ENCODE measurements at regions not wholly inside any gene's neighbourhood (a gene's known extent, or its start where the extent isn't known, plus 50 kb on each side); places are given as distances from the start of the nearest gene placed in this dataset.
"Not testable (repeated sequence)": the region's sequence is repeated elsewhere in the genome, so short reads cannot be mapped to it uniquely, and the experiment has no call there.

DNA sequence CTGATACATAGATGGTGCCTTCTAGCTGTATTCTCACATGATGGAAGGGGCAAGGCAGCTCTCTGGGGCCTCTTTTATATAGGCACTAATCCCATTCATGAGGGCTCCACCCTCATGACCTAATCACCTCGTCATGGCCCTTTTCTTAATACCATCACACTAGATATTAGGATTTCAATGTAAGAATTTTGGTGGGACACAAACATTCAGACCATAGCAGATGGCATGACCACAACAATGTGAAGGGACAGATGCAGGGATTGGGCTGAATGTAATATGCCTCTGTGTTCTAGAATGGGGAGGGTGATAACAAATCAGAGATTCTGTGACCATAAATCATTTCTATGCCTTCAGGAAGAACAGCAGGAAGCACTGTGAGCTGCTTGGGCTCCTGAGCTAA is 145.8 kb downstream of the LCA5 start:
- no peak for DNase-seq

DNA sequence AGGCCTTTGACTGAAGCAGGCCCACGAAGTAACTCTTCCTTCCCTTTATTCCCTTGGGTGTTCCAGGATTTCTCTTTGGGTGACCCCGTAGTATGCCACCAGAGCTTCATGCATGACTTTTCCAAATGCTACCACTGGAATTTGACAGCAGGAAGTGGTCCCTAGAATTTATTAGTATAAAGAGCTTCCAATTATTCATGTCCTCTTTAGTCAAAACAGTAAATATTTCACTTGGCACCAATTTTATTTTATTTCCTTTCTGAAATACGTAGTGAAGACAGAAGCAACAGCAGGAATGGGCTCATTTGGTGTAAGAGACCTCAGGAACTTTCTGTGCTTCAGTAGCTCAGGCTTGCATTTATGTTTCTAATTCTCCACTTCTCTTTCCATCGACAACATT is 151.3 kb downstream of the LCA5 start:
- no peak for DNase-seq

DNA sequence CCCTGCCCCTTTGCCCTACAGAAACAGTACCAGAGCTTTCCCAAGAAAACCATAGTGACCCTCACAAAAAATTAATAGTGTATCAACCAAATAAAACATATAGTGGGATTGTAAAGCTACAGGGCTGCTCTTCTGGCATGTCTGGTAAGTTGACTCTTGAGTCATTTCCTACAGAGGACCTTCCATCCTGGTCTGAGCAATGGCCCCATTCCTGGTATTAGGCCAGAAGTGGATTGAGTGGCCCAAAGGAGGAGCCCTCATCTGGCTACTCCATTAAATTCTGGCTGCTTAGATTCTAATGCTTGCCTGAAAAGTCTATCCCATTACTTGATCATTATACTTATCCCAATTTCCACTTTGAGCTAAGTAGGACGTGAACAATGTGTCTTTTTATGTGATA is 150.9 kb upstream of the HMGN3 start:
- no peak for DNase-seq

- peak; percentile 63 for DNase-seq
Observed at GRCh38 chr6:79384845-79385244, 150.4 kb upstream of the HMGN3 start.

DNA sequence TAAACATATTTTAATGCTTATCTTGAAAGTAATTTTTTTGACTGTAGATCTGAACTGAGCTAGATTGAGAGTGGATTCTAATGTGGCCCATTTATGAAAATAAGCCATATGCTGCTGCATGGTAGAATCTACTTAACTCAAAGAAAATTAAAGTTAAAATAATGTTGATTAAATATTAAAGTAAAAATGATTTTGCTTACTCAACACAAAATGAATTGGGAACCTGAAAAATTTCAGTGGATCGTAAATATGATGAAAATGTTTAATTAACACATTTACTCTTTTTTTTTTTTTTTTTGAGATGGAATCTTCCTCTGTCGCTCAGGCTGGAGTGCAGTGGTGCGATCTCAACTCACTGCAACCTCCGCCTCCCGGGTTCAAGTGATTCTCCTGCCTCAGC is 144.5 kb upstream of the HMGN3 start:
- no peak for DNase-seq

DNA sequence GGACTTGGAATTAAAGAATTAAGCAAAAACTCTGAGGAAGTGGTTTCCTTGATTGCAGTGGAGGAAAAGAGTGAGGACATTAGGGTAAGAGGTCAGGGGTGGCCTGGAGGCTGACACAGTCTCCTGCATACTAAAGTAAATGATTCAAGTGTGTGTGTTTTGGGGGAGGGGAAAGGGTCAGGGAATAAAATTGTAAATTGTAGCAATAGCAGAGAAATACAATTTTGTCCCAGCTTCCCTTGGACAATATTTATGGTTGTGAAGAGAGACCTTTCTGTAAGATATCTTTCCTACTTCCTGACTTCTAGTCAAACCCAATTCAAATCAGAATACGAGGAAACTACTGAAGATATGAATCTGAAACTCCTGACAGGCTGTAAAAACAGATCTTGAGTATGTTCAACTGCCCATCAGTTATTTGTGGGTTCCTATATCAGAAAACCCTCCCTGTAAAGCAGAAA is 143.4 kb upstream of the HMGN3 start:
- DNase-seq, result no peak

GRCh38 chr6:79377047-79377446 is 142.6 kb upstream of the HMGN3 start:
- DNase-seq, result no peak

GRCh38 chr6:79375635-79376337 is 141.3 kb upstream of the HMGN3 start:
- no peak for DNase-seq

DNA sequence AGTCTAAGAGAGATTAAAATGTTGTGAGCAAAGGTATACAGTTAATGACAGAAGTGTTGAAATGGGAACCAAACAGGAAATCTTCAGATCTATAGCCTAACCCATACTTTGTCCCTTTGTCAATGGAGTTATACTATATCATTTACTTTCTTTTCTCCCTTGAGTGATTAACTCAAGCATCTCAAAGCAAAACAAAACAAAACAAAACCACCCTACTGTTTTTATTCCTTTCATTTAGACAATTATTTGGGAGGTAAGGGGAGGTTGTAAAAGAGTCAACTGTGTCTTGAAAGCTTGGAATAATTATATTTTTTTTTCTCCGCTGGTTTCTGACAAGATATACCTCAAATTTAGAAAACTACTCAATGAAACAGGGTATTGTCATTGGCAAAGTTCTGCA is 139.8 kb upstream of the HMGN3 start:
- DNase-seq, result no peak

- DNase-seq, result no peak
Observed at GRCh38 chr6:79373880-79374279, 139.4 kb upstream of the HMGN3 start.

DNA sequence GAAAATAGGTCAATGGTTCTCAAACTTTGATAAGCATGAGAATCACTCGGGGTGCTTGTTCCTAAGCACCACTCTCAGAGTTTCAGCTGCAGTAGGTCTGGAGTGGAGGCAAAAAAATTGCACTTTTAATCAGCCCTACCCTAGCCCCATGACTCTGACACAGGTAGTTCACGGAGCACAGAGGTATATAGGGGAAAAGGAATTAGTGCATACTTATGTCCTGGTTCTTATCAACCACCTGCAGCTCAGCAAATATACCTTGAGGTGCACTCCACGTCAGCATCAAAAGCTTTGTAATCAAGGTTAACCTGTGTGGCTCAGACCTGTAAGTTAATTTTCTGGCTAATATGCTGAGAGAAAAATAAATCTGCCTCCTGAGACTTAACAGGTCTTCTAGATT is 138.8 kb upstream of the HMGN3 start:
- DNase-seq, result no peak

- DNase-seq, result no peak
Observed at GRCh38 chr6:79372757-79373156, 138.3 kb upstream of the HMGN3 start.

DNA sequence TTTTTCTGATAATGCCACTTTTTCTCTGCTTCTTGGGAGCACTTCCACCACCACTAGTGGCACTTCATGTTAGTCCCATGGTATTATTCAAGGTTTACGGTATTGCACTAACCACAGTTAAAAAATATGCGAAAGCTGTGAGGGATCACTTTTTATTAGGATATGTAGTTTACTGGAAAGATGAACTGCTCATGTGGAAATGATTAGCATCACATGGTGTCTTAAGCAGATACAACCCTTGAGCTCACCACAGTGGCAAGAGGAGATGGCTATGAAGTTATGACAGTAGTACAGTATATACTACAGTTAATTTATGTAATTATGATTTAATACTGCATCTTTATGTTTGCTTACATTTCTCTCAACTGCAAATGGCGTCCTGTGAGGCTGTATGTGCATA is 134.5 kb upstream of the HMGN3 start:
- DNase-seq, result no peak

DNA sequence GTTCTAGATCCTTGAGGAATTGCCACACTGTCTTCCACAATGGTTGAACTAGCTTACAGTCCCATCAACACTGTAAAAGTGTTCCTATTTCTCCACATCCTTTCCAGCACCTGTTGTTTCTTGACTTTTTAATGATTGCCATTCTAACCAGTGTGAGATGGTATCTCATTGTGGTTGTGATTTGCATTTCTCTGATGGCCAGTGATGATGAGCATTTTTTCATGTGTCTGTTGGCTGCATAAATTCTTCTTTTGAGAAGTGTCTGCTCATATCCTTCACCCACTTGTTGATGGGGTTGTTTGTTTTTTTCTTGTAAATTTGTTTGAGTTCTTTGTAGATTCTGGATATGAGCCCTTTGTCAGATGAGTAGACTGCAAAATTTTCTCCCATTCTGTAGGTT is 129.0 kb upstream of the HMGN3 start:
- not testable (repeated sequence) for DNase-seq

- not testable (repeated sequence) for DNase-seq
Observed at GRCh38 chr6:79361074-79361473, 126.6 kb upstream of the HMGN3 start.

DNA sequence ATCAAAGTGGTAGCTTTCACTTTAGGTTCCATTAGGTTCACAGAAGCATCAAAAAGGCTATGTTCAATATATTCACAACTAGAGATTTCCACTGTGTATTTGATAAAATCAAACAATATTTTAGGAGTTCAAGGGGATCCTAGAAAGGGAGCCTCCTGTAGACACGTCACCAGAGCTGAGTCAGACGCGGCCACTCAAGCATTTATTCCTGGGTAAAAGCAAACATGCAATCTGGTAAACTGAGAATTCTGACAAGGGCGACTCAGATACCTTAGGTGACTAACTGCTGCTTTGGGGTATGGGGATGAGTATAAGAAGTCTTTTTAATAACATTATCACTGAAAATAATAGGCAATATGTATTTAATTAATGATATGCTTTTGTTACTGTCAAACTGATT is 118.7 kb upstream of the HMGN3 start:
- no peak for DNase-seq

GRCh38 chr6:79338493-79338892 is 104.0 kb upstream of the HMGN3 start:
- DNase-seq, result no peak

DNA sequence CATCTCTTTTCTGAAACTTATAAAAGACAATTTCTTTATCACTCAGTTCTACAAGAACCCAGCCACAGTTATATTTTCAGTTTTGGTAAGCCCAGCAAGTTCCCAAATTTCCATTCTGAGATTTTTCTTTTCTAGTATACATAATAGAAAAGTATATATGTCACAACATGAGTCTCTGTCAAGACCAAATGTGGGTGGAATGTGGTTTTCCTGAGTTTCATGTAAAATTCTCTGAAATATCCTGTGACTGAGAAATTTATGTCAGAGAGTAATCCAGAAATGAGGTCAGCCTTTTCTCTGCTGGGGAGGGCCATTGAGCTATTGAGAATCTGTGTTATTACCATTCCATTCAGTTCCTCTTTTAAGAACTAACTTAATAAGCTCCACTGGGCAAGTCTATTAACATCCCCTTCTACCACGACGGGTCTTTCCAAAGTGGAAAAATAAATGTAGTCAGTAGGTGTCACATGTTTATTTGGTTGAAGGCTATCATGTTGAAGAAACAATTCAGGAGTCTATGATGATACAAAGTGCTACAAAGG is 100.7 kb upstream of the HMGN3 start:
- DNase-seq, result no peak

DNA sequence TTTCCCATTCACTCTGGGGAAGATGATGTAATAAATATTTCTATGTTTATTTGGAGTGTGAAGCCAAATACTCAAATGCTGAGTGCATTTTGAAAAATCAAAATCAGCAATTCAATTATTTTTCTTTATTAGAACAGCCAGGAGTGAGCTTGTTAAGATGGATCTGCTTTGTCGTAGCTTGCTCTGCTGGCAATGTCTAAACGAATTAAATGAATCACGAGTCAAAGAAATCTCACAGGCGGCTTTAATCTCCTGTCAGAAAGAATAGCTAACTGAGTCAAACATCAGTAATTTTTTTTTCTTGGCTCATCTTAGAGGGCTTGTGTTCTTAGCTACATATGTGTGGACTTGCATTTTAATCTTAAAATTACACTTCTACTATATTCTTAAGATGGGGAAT is 100.2 kb upstream of the HMGN3 start:
- no peak for DNase-seq

GRCh38 chr6:79330704-79331103 is 96.2 kb upstream of the HMGN3 start:
- no peak for DNase-seq

GRCh38 chr6:79313254-79313653 is 78.8 kb upstream of the HMGN3 start:
- DNase-seq, result no peak

GRCh38 chr6:79307321-79308036 is 73.0 kb upstream of the HMGN3 start:
- DNase-seq, result no peak

DNA sequence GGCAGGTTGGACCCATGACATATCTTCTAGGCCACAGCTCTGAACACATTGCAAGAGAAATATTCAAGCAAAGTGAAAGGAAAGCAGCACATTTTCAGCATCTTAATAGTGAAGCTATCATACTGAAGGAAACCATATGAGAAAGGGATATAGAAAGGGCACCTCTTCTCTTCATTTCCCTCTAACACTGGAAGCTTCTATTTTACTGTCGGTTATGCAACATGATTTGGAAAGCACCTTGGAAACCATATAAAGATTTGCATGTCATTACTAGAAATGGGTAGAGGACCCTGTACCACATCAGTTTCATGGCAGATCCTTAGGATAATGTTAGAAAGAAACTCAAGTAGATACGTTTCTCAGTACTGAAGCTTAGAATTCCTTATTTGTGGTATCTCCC is 70.5 kb upstream of the HMGN3 start:
- peak; percentile 73 for DNase-seq

GRCh38 chr6:79302341-79302740 is 67.9 kb upstream of the HMGN3 start:
- no peak for DNase-seq

GRCh38 chr6:79301290-79301689 is 66.8 kb upstream of the HMGN3 start:
- no peak for DNase-seq
